ENCODE measurements at regions not wholly inside any gene's neighbourhood (a gene's known extent, or its start where the extent isn't known, plus 50 kb on each side); places are given as distances from the start of the nearest gene placed in this dataset.

- CTCF ChIA-PET = no interaction called here
- H3K14ac ChIP-seq (replicated peaks; ENCODE audit: low read depth, low read length) = no peak overlapping the region
These were observed 79.6 kb downstream of the ANKRD60 start for GRCh38 chr20:58148891-58149290.

More at GRCh38 chr20:58148891-58149290, 79.6 kb downstream of the ANKRD60 start:
- ATAC-seq (ENCODE audit: low read depth) (no peak), DNase-seq (no peak)
- Histone ChIP-seq H3K4ac (ENCODE audit: low read depth, low read length) (no peak overlapping the region), H3K4me2 (ENCODE audit: low read depth, low read length) (no peak overlapping the region), H3K4me3 (ENCODE audit: insufficient read depth, low read depth, low read length) (no peak overlapping the region), H2AFZ (replicated peaks; ENCODE audit: low read length, poor library complexity) (no peak overlapping the region), H3K4me1 (ENCODE audit: control insufficient read depth, insufficient read depth, low read length) (no peaks in the 10 kb centered on the region), H3K18ac (ENCODE audit: low read depth, low read length) (no peak overlapping the region), H3K9me1 (ENCODE audit: insufficient read depth, low read length) (no peaks in the 10 kb centered on the region), H3K27ac (ENCODE audit: insufficient read depth, low read length) (no peak overlapping the region), H3K9me3 (ENCODE audit: control insufficient read depth, insufficient read depth, low read length) (no peaks in the 10 kb centered on the region), H3K9ac (ENCODE audit: low read depth, low read length) (no peak overlapping the region), H4K8ac (ENCODE audit: low read depth in 2 of 2, low read length in 2 of 2) (no peak overlapping the region), H2BK120ac (ENCODE audit: low read depth, low read length) (no peak overlapping the region), H3K56ac (ENCODE audit: extremely low read depth, insufficient read depth, low read length) (no peak overlapping the region), H3K36me3 (ENCODE audit: control insufficient read depth, insufficient read depth, low read length) (no peaks in the 10 kb centered on the region), H2AK5ac (ENCODE audit: low read depth, low read length) (no peak overlapping the region), H4K5ac (ENCODE audit: low read depth, low read length) (no peak overlapping the region), H4K91ac (ENCODE audit: insufficient read depth, low read depth, low read length) (no peak overlapping the region), H4K20me1 (ENCODE audit: insufficient read depth, low read length) (no peaks in the 10 kb centered on the region), H2BK15ac (ENCODE audit: low read depth, low read length) (no peak overlapping the region), H2BK20ac (ENCODE audit: low read depth, low read length) (no peak overlapping the region), H2AK9ac (replicated peaks; ENCODE audit: low read depth, low read length, poor library complexity) (no peak overlapping the region), H3K79me1 (ENCODE audit: low read depth in 1 of 2, low read length in 2 of 2) (no peaks in the 10 kb centered on the region), H3K27me3 (ENCODE audit: control insufficient read depth, insufficient read depth, low read length) (peaks cover 11% of the 10 kb centered on the region), H2BK5ac (ENCODE audit: low read depth, low read length, poor library complexity, severe bottlenecking) (no peak overlapping the region), H3K23ac (ENCODE audit: low read depth, low read length) (no peak overlapping the region)
- WGBS, 2 experiments (ENCODE audit: extremely low coverage in 2 of 2, insufficient read length in 1 of 2) = 61% methylated on average over 6 of the region's 8 CpGs; no CpG with 5 or more reads in 1 of the 2 experiments
- intact Hi-C loops (cut with micrococcal nuclease) (no loop called here), dilution Hi-C loops (cut with HindIII; ENCODE audit: low sequenced_read_pairs, unreplicated experiment) (no loop called here), in situ Hi-C loops (cut with MboI; ENCODE audit: low sequenced_read_pairs) (no loop called here)
- TF ChIP-seq USF2 (IDR thresholded peaks at IDR 0.05; ENCODE audit: low read depth, low read length) = no peak
- TF ChIP-seq RCOR1 (IDR thresholded peaks at IDR 0.05; ENCODE audit: insufficient replicate concordance, low read length) = no peak
- TF ChIP-seq NFE2L2 (IDR thresholded peaks at IDR 0.05; ENCODE audit: low read depth, low read length) = no peak
- TF ChIP-seq CHD1 (IDR thresholded peaks at IDR 0.05; ENCODE audit: low read depth, low read length) = no peak
- no peak for TF ChIP-seq SMC3 (IDR thresholded peaks at IDR 0.05; ENCODE audit: low read depth, low read length)
- no peak for TF ChIP-seq FOS (IDR thresholded peaks at IDR 0.05; ENCODE audit: low read depth, low read length)
- TF ChIP-seq RAD21 (IDR thresholded peaks at IDR 0.05; ENCODE audit: low read length) = no peak
- TF ChIP-seq MAZ (IDR thresholded peaks at IDR 0.05; ENCODE audit: borderline replicate concordance, low read depth, low read length) = no peak
- TF ChIP-seq ELK1 (IDR thresholded peaks at IDR 0.05; ENCODE audit: borderline replicate concordance, low read depth, low read length) = no peak
- POLR2A ChIA-PET (ENCODE audit: unreplicated experiment) = interaction anchor here (0.6 kb wide), 1 partner anchor 47 kb away, joined by 6 read pairs; no protein-coding TSS in a partner anchor
- BruUV-seq (replicated peaks) = no TSS peak

Data from IMR-90 (cell line).